GM18498 (cell line): ENCODE measurements at regions not wholly inside any gene's neighbourhood (a gene's known extent, or its start where the extent isn't known, plus 50 kb on each side); places are given as distances from the start of the nearest gene placed in this dataset.

Source experiments
- ATAC-seq: cut with Tn5 transposase; IDR thresholded peaks from one replicate; pipeline ENCODE4 v1.9.1; 2021; ENCODE audit warnings: mild to moderate bottlenecking, moderate library complexity; ENCODE audit not compliant: unreplicated experiment

GRCh38 chr15:98139337-98139736 is 178.8 kb downstream of the ARRDC4 start:
- no peak for ATAC-seq

GRCh38 chr15:98142572-98142971 is 182.1 kb downstream of the ARRDC4 start:
- no peak for ATAC-seq

DNA sequence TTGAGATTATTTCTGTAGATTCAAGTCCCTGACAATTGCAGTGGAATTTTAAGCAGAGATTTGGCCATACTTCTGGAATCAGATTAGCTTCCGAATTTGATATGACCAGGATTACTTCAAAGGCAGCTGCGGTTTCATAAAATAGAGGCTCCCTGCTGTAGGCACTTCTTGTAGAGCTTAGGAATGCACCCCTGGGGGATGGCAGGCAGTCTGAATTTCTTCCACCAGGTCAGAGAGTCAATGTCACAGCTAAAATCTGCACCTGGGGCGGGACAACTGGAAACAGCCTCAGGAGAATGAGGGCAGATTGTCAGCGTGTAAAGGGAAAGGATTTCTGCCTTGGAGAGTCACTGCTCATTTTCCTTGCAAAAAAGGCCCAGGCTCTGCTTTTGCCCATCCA is 182.6 kb downstream of the ARRDC4 start:
- no peak for ATAC-seq

DNA sequence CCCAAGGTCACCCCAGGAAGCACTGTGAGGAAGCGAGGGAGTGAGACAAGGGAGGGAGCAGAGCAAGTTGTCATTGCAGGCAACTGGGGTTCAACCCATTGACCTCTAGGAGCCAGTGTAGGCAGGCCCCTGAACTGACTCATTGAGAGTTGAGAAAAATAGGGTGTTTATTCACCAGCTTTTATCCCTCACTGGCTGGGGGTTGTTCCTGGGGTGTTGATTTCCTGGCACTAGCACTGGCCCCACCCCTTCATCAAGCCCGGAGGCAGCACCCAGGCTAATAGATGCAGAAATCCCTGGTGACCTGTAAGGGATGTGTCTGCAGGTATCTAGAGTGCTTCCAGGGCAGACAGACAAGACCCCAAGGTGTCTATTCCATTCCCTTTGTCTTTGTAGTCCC is 183.9 kb downstream of the ARRDC4 start:
- ATAC-seq = no peak

GRCh38 chr15:98146031-98146820 is 185.7 kb downstream of the ARRDC4 start:
- ATAC-seq = no peak

- ATAC-seq = no peak
Measured at GRCh38 chr15:98147415-98147814, 186.9 kb downstream of the ARRDC4 start.

DNA sequence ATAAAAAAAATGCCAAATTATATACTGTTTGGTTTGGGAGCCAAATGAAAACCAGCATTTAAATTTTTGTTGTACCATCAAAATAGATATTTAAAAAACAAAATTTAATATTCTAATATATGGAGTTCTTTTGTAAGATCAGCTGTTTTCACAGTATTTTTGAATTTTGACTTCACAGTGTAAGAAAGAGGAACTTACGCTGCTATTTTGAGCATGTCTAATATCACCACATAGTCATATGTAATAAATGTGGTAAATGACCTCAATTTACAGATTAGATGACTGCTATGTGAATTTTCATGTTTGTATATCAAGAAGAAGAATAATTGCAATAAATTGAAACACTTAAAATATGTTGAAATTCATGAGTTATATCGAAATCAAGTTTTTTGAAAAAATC is 189.6 kb downstream of the ARRDC4 start:
- no peak for ATAC-seq

GRCh38 chr15:98150536-98150935 is 190.0 kb downstream of the ARRDC4 start:
- no peak for ATAC-seq

DNA sequence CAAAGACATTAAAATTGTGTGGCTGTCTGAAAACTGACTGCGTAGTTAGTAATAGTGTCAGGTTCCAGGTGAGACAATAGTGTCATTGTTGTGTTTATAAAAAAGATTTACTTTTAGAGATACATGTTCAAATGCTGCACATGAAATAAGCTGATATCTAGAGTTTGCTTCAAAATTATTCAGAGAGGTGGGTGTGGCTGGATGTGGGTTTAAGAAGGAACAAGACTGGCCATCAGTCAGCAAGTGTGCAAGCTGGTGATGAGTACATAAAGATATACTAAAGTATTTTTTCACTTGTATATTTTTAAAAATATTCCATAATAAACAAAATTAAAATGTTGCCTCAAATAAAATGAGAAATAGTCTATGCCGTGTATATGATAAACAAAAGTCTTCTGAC is 190.6 kb downstream of the ARRDC4 start:
- ATAC-seq = no peak

- ATAC-seq = no peak
Measured at GRCh38 chr15:98152156-98152555, 191.7 kb downstream of the ARRDC4 start.

DNA sequence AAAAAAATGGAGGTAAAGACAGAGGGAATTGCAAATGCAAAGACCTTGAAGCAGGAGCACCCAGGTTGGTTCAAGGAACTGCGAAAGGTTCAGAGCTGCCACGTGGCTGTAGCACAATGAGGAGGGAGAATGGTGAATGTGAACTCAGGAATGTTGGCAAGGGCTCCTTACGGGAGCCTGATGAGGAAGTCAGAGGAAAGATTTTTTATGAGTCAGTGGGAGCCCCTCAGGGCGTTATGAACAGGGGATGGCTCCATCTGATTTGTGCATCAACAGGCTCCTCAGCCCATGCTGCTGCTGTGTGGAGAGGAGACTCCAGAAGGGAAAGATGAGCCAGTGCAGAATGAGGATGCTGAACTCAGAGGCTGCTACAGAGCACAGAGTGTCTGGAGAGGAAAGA is 194.4 kb downstream of the ARRDC4 start:
- no peak for ATAC-seq

DNA sequence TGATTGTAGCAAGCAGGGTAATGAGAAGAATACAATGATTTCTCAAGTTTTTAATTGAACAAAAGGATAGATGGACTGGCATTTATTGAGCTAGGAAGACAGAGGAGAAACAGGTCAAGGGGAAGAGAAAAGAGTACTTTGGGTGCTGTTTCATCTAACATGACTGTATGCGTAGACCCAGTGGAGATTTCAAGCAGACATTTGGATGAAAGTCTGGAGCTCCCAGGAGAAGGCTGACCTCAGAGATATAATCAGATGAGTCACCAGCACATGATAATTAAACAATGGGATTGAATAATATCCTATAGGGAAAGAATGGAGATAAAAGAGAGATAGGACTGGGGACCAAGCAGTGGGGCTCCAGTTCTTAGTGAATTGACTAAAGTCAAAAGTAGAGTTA is 194.9 kb downstream of the ARRDC4 start:
- ATAC-seq = no peak

- no peak for ATAC-seq
Measured at GRCh38 chr15:98160236-98160635, 199.7 kb downstream of the ARRDC4 start.

- no peak for ATAC-seq
Measured at GRCh38 chr15:98163319-98164045, 203.0 kb downstream of the ARRDC4 start.

GRCh38 chr15:98164571-98164970 is 204.1 kb downstream of the ARRDC4 start:
- ATAC-seq = no peak

DNA sequence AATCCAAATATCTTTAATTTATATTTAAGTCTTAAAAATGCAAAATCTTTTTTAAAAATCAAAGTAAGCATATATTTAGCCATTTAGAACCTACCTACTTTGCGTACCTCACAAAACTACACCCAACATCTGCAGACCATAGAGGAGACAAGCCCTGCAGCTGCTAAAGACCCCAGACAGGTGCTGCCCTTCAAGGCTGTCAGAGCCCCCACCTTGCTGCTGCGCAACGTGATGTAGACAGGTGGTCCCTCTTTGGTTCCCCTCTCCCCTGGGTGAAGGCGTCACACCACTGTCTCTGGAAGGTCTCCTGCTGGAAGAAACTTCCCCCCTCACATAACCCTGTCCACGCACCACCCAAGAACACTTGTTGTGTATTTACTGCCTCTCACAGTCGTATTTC is 204.5 kb downstream of the ARRDC4 start:
- no peak for ATAC-seq

- ATAC-seq = no peak
Measured at GRCh38 chr15:98167722-98168268, 207.3 kb downstream of the ARRDC4 start.

GRCh38 chr15:98169551-98169950 is 209.0 kb downstream of the ARRDC4 start:
- ATAC-seq = no peak

DNA sequence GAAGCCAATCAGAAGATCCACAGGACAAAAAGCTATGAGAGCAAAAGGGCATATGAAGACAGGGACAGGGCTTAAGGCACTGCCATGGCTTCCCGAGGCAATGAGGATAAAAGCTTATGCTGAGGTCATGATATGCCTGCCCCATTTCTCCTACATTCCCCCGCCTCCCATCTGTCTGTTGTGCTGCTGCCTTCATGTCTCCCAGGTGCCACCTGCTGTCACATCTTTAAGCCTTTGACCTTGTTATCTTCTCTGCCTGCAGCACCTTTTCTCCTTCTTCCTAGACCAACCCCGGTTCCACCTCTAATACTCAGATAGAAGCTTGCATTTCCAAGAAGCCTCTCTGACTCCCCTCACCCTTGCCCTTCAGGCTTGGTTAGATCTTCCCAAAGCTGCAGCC is 213.8 kb downstream of the ARRDC4 start:
- no peak for ATAC-seq

DNA sequence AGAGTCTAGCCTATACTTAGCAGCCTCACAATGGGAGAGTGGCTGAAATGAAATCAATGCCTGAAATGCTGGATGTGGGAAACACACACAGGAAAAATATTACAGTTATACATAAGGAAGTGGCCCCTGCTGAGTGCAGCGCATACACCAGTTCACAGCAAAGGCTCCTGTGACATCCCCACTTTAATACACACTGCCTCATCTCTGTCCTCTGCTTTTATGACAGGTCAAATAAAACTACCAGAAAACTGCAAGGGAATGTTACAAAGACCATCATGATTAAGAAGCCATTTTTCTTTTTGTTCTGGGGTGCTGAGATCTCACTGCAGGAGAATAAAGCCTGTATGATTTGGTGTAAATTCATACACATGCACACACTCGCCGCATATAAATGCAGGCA is 214.3 kb downstream of the ARRDC4 start:
- ATAC-seq = no peak

GRCh38 chr15:98177966-98178592 is 217.6 kb downstream of the ARRDC4 start:
- ATAC-seq = no peak

DNA sequence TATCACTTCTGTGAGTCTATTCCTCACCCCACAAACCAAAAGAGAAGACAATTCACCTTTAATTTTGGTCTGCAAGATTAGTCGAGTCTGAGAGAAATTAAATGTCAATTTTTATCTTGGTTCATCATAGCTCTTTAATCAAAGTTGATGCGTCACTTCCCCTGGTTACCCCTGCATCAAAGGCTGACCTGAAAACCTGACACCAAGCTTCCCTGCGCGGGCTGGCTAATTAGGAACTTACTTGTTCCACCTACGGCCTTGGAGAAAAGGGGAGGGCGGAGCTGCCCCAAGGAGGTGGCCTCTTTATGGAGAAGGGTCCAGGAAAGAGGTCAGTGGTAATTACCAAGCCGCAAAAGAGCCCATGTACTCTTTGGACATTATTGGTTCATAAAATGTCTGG is 218.4 kb downstream of the ARRDC4 start:
- ATAC-seq = no peak
